Large intestine (tissue), 3 donors: ENCODE measurements at regions not wholly inside any gene's neighbourhood (a gene's known extent, or its start where the extent isn't known, plus 50 kb on each side); places are given as distances from the start of the nearest gene placed in this dataset.
"Not testable (repeated sequence)": the region's sequence is repeated elsewhere in the genome, so short reads cannot be mapped to it uniquely, and the experiment has no call there.

Source experiments
- DNase-seq, 2 donors: peaks; one replicate each; pipeline versions ENCODE4 v3.0.0 to v3.0.0-alpha.2; 2013
- H3K27ac ChIP-seq: one replicate; pipeline ENCODE4 v1.5.1; 2013; ENCODE audit warnings: low read length
- H3K27me3 ChIP-seq: 2 replicates; pipeline ENCODE4 v1.6.1; 2013; ENCODE audit warnings: low read length; ENCODE audit not compliant: control insufficient read depth, insufficient read depth
- H3K36me3 ChIP-seq: 2 replicates; pipeline ENCODE4 v1.6.1; 2013; ENCODE audit warnings: low read length; ENCODE audit not compliant: control insufficient read depth, insufficient read depth
- H3K4me1 ChIP-seq: one replicate; pipeline ENCODE4 v1.6.1; 2013; ENCODE audit warnings: low read length; ENCODE audit not compliant: control insufficient read depth, insufficient read depth
- H3K4me3 ChIP-seq: one replicate; pipeline ENCODE4 v1.5.1; 2013; ENCODE audit warnings: low read length
- H3K9me3 ChIP-seq: one replicate; pipeline ENCODE4 v1.6.1; 2013; ENCODE audit warnings: mild to moderate bottlenecking, low read depth, low read length, moderate library complexity; ENCODE audit not compliant: control insufficient read depth
- WGBS: methylation state at CpG from one replicate; pipeline ENCODE4 v1.1.5; 2013; ENCODE audit warnings: low lambda C conversion rate; ENCODE audit not compliant: insufficient coverage; 5-methylcytosine and 5-hydroxymethylcytosine counted together

- DNase-seq, H3K4me3 ChIP-seq, H3K27me3 ChIP-seq, H3K9me3 ChIP-seq, H3K27ac ChIP-seq, H3K36me3 ChIP-seq, H3K4me1 ChIP-seq: not testable (repeated sequence)
- WGBS: no CpG with 5 or more reads among the region's 22 CpGs
Measured at GRCh38 chr14:78013911-78014310, 156.3 kb upstream of the NRXN3 start.

GRCh38 chr14:78016532-78016931, 153.6 kb upstream of the NRXN3 start:
- Histone ChIP-seq H3K36me3 (no peaks in the 10 kb centered on the region), H3K4me3 (no peak overlapping the region), H3K4me1 (no peaks in the 10 kb centered on the region), H3K27ac (no peak overlapping the region), H3K27me3 (no peaks in the 10 kb centered on the region), H3K9me3 (no peaks in the 10 kb centered on the region)
- no peak for DNase-seq
- WGBS: no CpG with 5 or more reads among the region's 2 CpGs

GRCh38 chr14:78018283-78018682, 151.9 kb upstream of the NRXN3 start:
- no peak for DNase-seq
- no peak overlapping the region for H3K27ac ChIP-seq
- no peaks in the 10 kb centered on the region for H3K36me3 ChIP-seq
- H3K4me1 ChIP-seq: no peaks in the 10 kb centered on the region
- H3K9me3 ChIP-seq: no peaks in the 10 kb centered on the region
- H3K4me3 ChIP-seq: no peak overlapping the region
- WGBS: 59% methylated on average over 2 of the region's 2 CpGs
- no peaks in the 10 kb centered on the region for H3K27me3 ChIP-seq

- Histone ChIP-seq H3K4me3 (no peak overlapping the region), H3K4me1 (no peaks in the 10 kb centered on the region), H3K27ac (no peak overlapping the region), H3K9me3 (no peaks in the 10 kb centered on the region), H3K36me3 (no peaks in the 10 kb centered on the region), H3K27me3 (no peaks in the 10 kb centered on the region)
- no CpG with 5 or more reads among the region's 5 CpGs for WGBS
- peak; percentile 19 to 29 for DNase-seq
Measured at GRCh38 chr14:78022059-78022458, 148.1 kb upstream of the NRXN3 start.

GRCh38 chr14:78023112-78023511, 147.1 kb upstream of the NRXN3 start:
- Histone ChIP-seq H3K4me3 (no peak overlapping the region), H3K36me3 (no peaks in the 10 kb centered on the region), H3K9me3 (no peaks in the 10 kb centered on the region), H3K27ac (no peak overlapping the region), H3K27me3 (no peaks in the 10 kb centered on the region), H3K4me1 (no peaks in the 10 kb centered on the region)
- DNase-seq: no peak
- 100% methylated on average over 1 of the region's 2 CpGs for WGBS

GRCh38 chr14:78028471-78028870, 141.7 kb upstream of the NRXN3 start:
- Histone ChIP-seq H3K4me3 (no peak overlapping the region), H3K36me3 (no peaks in the 10 kb centered on the region), H3K9me3 (no peaks in the 10 kb centered on the region), H3K27me3 (peaks cover 4% of the 10 kb centered on the region), H3K27ac (no peak overlapping the region), H3K4me1 (no peaks in the 10 kb centered on the region)
- DNase-seq: no peak
- no CpG with 5 or more reads among the region's 1 CpG for WGBS

GRCh38 chr14:78029601-78030372, 140.4 kb upstream of the NRXN3 start:
- no peak overlapping the region for H3K4me3 ChIP-seq
- peaks cover 4% of the 10 kb centered on the region for H3K27me3 ChIP-seq
- DNase-seq: no peak
- WGBS: 10% methylated on average over 3 of the region's 16 CpGs
- no peaks in the 10 kb centered on the region for H3K4me1 ChIP-seq
- H3K9me3 ChIP-seq: no peaks in the 10 kb centered on the region
- no peak overlapping the region for H3K27ac ChIP-seq
- H3K36me3 ChIP-seq: no peaks in the 10 kb centered on the region

- Histone ChIP-seq H3K27me3 (no peaks in the 10 kb centered on the region), H3K36me3 (no peaks in the 10 kb centered on the region), H3K9me3 (no peaks in the 10 kb centered on the region), H3K4me3 (no peak overlapping the region), H3K4me1 (no peaks in the 10 kb centered on the region), H3K27ac (no peak overlapping the region)
- 100% methylated on average over 1 of the region's 1 CpG for WGBS
- no peak for DNase-seq
Measured at GRCh38 chr14:78043349-78043748, 126.8 kb upstream of the NRXN3 start.

GRCh38 chr14:78048120-78048519, 122.1 kb upstream of the NRXN3 start:
- Histone ChIP-seq H3K27me3 (no peaks in the 10 kb centered on the region), H3K4me3 (no peak overlapping the region), H3K27ac (no peak overlapping the region), H3K4me1 (no peaks in the 10 kb centered on the region), H3K9me3 (no peaks in the 10 kb centered on the region), H3K36me3 (no peaks in the 10 kb centered on the region)
- DNase-seq: no peak
- WGBS: no CpG with 5 or more reads among the region's 1 CpG

- not testable (repeated sequence) for H3K4me1 ChIP-seq, H3K9me3 ChIP-seq, H3K27me3 ChIP-seq, H3K36me3 ChIP-seq, H3K4me3 ChIP-seq, DNase-seq, H3K27ac ChIP-seq
- WGBS: 100% methylated on average over 1 of the region's 2 CpGs
Measured at GRCh38 chr14:78056890-78057289, 113.3 kb upstream of the NRXN3 start.

GRCh38 chr14:78070344-78070743, 99.8 kb upstream of the NRXN3 start:
- Histone ChIP-seq H3K9me3 (no peaks in the 10 kb centered on the region), H3K36me3 (no peaks in the 10 kb centered on the region), H3K4me3 (no peak overlapping the region), H3K4me1 (no peaks in the 10 kb centered on the region), H3K27me3 (no peaks in the 10 kb centered on the region), H3K27ac (no peak overlapping the region)
- WGBS: no CpG with 5 or more reads among the region's 1 CpG
- DNase-seq: no peak
